ENCODE measurements at regions not wholly inside any gene's neighbourhood (a gene's known extent, or its start where the extent isn't known, plus 50 kb on each side); places are given as distances from the start of the nearest gene placed in this dataset.

- TF ChIP-seq CTCF (IDR thresholded peaks at IDR 0.05; ENCODE audit: low read depth, low read length) = no peak
- DNase-seq (ENCODE audit: low read depth in 2 of 2) = no peak
- H3K4me3 ChIP-seq (replicated peaks in 1 of 2; ENCODE audit: low read depth in 2 of 2, low read length in 2 of 2) = no peak overlapping the region
Measured at GRCh38 chr1:232278925-232279324, 351.0 kb downstream of the SIPA1L2 start.

- TF ChIP-seq CTCF (IDR thresholded peaks at IDR 0.05; ENCODE audit: low read depth, low read length) = no peak
- no peak overlapping the region for H3K4me3 ChIP-seq (replicated peaks in 1 of 2; ENCODE audit: low read depth in 2 of 2, low read length in 2 of 2)
Measured at GRCh38 chr1:232276651-232277050, 353.3 kb downstream of the SIPA1L2 start.

GRCh38 chr1:232274999-232275710 is 354.8 kb downstream of the SIPA1L2 start:
- H3K4me3 ChIP-seq (replicated peaks in 1 of 2; ENCODE audit: low read depth in 2 of 2, low read length in 2 of 2) = no peak overlapping the region

More at GRCh38 chr1:232276651-232277050, 353.3 kb downstream of the SIPA1L2 start:
- no peak for DNase-seq (ENCODE audit: low read depth in 2 of 2)

GRCh38 chr1:232274236-232274855 is 355.6 kb downstream of the SIPA1L2 start:
- no peak overlapping the region for H3K4me3 ChIP-seq (replicated peaks in 1 of 2; ENCODE audit: low read depth in 2 of 2, low read length in 2 of 2)
- TF ChIP-seq CTCF (IDR thresholded peaks at IDR 0.05; ENCODE audit: low read depth, low read length) = no peak
- peak in 1 of 2 donors; percentile 81 for DNase-seq (ENCODE audit: low read depth in 2 of 2)

More at GRCh38 chr1:232274999-232275710, 354.8 kb downstream of the SIPA1L2 start:
- no peak for TF ChIP-seq CTCF (IDR thresholded peaks at IDR 0.05; ENCODE audit: low read depth, low read length)
- DNase-seq (ENCODE audit: low read depth in 2 of 2) = no peak

GRCh38 chr1:232273011-232273410 is 356.9 kb downstream of the SIPA1L2 start:
- no peak overlapping the region for H3K4me3 ChIP-seq (replicated peaks in 1 of 2; ENCODE audit: low read depth in 2 of 2, low read length in 2 of 2)
- TF ChIP-seq CTCF (IDR thresholded peaks at IDR 0.05; ENCODE audit: low read depth, low read length) = no peak
- peak in 1 of 2 donors; percentile 43 for DNase-seq (ENCODE audit: low read depth in 2 of 2)

- no peak for TF ChIP-seq CTCF (IDR thresholded peaks at IDR 0.05; ENCODE audit: low read depth, low read length)
- DNase-seq (ENCODE audit: low read depth in 2 of 2) = peak; percentile 6 to 46
- no peak overlapping the region for H3K4me3 ChIP-seq (replicated peaks in 1 of 2; ENCODE audit: low read depth in 2 of 2, low read length in 2 of 2)
Measured at GRCh38 chr1:232271991-232272589, 357.8 kb downstream of the SIPA1L2 start.

All from cardiac fibroblast (primary cell).